ENCODE measurements at regions not wholly inside any gene's neighbourhood (a gene's known extent, or its start where the extent isn't known, plus 50 kb on each side); places are given as distances from the start of the nearest gene placed in this dataset.
"Not testable (repeated sequence)": the region's sequence is repeated elsewhere in the genome, so short reads cannot be mapped to it uniquely, and the experiment has no call there.

- peak; percentile 32 for DNase-seq (ENCODE audit: low spot score)
Measured at GRCh38 chr14:22152161-22152870, 436.7 kb downstream of the DAD1 start.

GRCh38 chr14:22151121-22151520, 437.9 kb downstream of the DAD1 start:
- DNase-seq (ENCODE audit: low spot score) = no peak

- DNase-seq (ENCODE audit: low spot score) = no peak
Measured at GRCh38 chr14:22149058-22149457, 440.0 kb downstream of the DAD1 start.

GRCh38 chr14:22147716-22148115, 441.3 kb downstream of the DAD1 start:
- no peak for DNase-seq (ENCODE audit: low spot score)

DNA sequence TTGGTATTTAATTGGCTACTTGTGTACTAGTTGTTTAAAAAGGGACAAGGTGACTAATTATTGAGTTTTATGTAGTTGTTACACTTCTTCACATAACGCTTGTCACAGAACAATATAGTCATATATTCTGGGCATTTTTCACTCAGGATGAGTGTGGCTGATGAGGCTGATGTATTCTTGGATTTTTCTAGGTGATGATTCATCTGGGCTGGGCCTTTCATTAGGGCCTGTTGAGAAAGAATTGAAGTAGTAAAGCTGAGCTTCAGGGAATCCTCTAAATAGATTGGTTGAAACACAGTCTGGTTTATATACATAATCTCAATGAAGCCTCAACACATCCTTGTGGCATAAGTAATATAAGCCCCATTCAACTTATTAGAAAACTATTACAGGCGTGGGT, 445.7 kb downstream of the DAD1 start:
- no peak for DNase-seq (ENCODE audit: low spot score)

DNA sequence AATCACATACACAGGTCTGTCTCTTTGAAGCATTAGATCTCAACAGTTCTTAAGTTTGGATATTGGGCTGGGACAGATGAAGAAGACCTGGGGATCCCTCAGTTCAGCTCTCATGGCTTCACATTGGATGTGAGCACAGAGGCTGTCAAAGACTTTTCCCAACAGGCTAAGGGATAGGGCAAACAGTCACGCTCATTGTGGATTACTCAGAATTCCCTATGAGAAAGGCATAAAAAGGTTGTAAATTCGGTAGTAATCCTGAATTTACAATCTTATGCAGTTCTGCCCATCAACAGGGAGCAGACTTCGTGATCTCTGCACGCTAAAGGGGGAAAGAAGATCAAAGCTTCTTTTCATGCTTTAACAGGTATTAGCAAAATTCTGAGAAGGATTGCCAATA, 448.4 kb downstream of the DAD1 start:
- no peak for DNase-seq (ENCODE audit: low spot score)

- DNase-seq (ENCODE audit: low spot score) = no peak
Measured at GRCh38 chr14:22131749-22132476, 457.1 kb downstream of the DAD1 start.

DNA sequence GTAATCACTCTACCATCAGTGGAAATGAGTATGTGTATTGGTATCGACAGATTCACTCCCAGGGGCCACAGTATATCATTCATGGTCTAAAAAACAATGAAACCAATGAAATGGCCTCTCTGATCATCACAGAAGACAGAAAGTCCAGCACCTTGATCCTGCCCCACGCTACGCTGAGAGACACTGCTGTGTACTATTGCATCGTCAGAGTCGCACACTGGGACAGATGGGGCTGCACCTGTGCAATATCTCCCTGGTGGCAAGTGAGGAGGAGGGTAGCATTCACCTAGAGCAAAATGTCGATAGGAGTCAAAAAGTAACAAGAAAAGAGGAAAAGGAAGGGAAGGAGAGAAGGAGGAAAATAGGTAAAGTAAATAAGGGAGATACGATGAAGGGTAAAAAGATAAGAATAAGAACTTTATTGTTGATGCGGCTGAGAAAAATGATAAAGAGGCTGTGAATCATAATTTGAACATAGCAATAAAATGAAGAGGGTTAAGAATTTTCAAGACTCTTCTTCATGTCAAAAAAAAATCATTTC, 450.5 kb upstream of the OR4E1 start:
- DNase-seq (ENCODE audit: low spot score) = no peak

GRCh38 chr14:22122829-22123560, 449.4 kb upstream of the OR4E1 start:
- DNase-seq (ENCODE audit: low spot score) = no peak

DNA sequence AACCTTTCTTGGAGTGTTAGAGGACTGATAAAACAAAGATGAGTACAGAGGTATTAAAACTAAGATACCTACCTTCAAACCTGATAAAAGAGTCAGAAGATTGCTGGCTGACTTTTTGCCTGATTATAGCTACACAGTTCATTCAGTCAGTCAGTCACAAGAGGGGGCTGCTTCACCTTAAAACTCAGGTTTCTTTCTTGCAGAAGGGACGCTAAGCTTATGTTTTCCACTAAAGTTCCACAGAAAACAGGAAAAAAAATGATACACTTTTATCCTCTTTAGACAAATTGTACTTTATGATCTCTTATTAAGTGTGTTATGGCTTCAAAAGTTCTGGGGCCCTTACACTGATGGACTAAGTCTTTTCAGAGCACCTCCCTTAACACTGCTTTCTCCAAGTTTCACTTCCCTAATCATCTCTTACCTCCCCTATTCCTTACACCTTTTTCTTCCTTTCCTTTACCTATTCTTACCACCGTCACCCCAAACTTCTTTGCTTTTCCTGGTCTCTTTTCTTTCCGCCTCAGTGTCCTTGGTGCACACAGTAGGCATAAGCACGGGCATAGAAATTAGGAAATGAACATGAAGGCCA, 448.7 kb upstream of the OR4E1 start:
- DNase-seq (ENCODE audit: low spot score) = peak; percentile 6

- DNase-seq (ENCODE audit: low spot score) = no peak
Measured at GRCh38 chr14:22118899-22119477, 445.4 kb upstream of the OR4E1 start.

GRCh38 chr14:22113401-22113800, 439.8 kb upstream of the OR4E1 start:
- no peak for DNase-seq (ENCODE audit: low spot score)

GRCh38 chr14:22112004-22112403, 438.4 kb upstream of the OR4E1 start:
- DNase-seq (ENCODE audit: low spot score) = no peak

GRCh38 chr14:22107753-22108152, 434.1 kb upstream of the OR4E1 start:
- no peak for DNase-seq (ENCODE audit: low spot score)

- DNase-seq (ENCODE audit: low spot score) = no peak
Measured at GRCh38 chr14:22106700-22107697, 433.4 kb upstream of the OR4E1 start.

- DNase-seq (ENCODE audit: low spot score) = no peak
Measured at GRCh38 chr14:22105624-22106006, 432.0 kb upstream of the OR4E1 start.

DNA sequence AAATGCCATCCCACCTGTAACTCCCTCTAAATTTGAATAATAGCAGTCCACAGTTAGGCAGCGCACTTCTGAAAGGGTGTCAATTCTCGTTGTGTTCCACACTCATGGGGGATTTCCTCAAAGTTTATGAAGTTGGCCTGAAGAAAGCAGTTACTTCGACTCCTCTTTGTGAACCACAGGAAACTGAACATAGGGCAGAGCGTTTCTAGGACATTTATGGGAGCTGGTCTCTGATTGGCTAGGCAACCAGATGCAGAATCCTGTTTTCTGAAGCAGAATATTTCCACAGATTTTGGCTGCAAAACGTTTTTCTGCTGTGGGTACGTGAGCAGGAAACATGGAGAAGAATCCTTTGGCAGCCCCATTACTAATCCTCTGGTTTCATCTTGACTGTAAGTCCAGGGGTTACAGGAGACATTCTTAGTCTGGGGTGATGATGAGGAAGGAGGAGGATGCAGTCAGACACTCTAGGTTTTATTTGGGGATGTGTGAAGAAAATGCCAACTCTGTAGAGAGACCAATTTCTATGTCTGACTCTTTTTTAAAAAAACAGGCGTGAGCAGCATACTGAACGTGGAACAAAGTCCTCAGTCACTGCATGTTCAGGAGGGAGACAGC, 431.5 kb upstream of the OR4E1 start:
- no peak for DNase-seq (ENCODE audit: low spot score)

DNA sequence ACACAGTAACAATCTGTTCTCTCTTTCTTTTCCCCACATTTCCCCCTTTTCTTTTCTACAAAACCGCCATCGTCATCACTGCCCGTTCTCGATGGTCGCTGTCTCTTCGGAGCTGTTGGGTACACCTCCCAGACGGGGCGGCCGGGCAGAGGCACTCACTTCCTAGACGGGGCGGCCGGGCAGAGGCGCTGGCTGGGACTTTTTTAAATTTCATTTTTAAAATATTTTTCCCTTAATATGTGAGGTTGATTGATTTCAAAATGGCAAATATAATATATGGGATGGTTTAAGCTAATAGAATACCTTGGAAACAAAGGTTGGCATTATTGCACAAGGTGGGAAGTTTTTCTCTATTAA, 427.1 kb upstream of the OR4E1 start:
- DNase-seq (ENCODE audit: low spot score) = not testable (repeated sequence)

- peak; percentile 40 for DNase-seq (ENCODE audit: low spot score)
Measured at GRCh38 chr14:22099942-22100763, 426.5 kb upstream of the OR4E1 start.
